GM23338 (cell line): ENCODE measurements at regions not wholly inside any gene's neighbourhood (a gene's known extent, or its start where the extent isn't known, plus 50 kb on each side); places are given as distances from the start of the nearest gene placed in this dataset.

Experiments
- ATAC-seq: fragments of 200-7000 bp; cut with Tn5 transposase; 3 replicates; pipeline ENCODE4 v1.9.1; 2020
- DNase-seq: peaks from one replicate; pipeline ENCODE4 v3.0.0-alpha.2; 2015; ENCODE audit warnings: low spot score
- H2AFZ ChIP-seq: fragments of 200-600 bp; sonication (generic); 2 replicates; pipeline ENCODE4 v1.8.0; 2016; ENCODE audit warnings: antibody characterized with exemption, mild to moderate bottlenecking, moderate library complexity
- H3F3A ChIP-seq: fragments of 200-600 bp; sonication (generic); replicated peaks from 2 replicates; pipeline ENCODE4 v1.8.0; 2017; ENCODE audit warnings: antibody characterized with exemption, mixed run types, low read depth
- H3K27ac ChIP-seq: fragments of 200-600 bp; sonication (generic); 2 replicates; pipeline ENCODE4 v1.6.1; 2016; ENCODE audit warnings: low read depth
- H3K27me3 ChIP-seq: fragments of 200-600 bp; sonication (generic); 2 replicates; pipeline ENCODE4 v1.8.0; 2016; ENCODE audit warnings: mild to moderate bottlenecking, mixed run types, moderate library complexity; ENCODE audit not compliant: insufficient read depth
- H3K36me3 ChIP-seq: fragments of 200-600 bp; sonication (generic); 2 replicates; pipeline ENCODE4 v1.8.0; 2016; ENCODE audit warnings: mild to moderate bottlenecking; ENCODE audit not compliant: insufficient read depth
- H3K4me1 ChIP-seq: fragments of 200-600 bp; sonication (generic); 2 replicates; pipeline ENCODE4 v1.8.0; 2016; ENCODE audit warnings: mild to moderate bottlenecking, moderate library complexity; ENCODE audit not compliant: insufficient read depth
- H3K4me2 ChIP-seq: fragments of 200-600 bp; sonication (generic); 2 replicates; pipeline ENCODE4 v1.7.1; 2017; ENCODE audit warnings: mixed run types
- H3K4me3 ChIP-seq: fragments of 200-600 bp; sonication (generic); 2 replicates; pipeline ENCODE4 v1.6.1; 2016; ENCODE audit warnings: mixed run types
- H3K79me2 ChIP-seq: fragments of 200-600 bp; sonication (generic); replicated peaks from 2 replicates; pipeline ENCODE4 v1.8.0; 2017; ENCODE audit warnings: mild to moderate bottlenecking; ENCODE audit not compliant: insufficient read depth
- H3K9me2 ChIP-seq: fragments of 200-600 bp; sonication (generic); 2 replicates; pipeline ENCODE4 v1.8.0; 2017; ENCODE audit not compliant: insufficient read depth
- H4K20me1 ChIP-seq: fragments of 200-600 bp; sonication (generic); replicated peaks from 2 replicates; pipeline ENCODE4 v1.8.0; 2017; ENCODE audit warnings: mild to moderate bottlenecking; ENCODE audit not compliant: insufficient read depth
- H3K27ac Mint-ChIP-seq: 2 replicates; pipeline ENCODE4 v1.8.0; 2020; ENCODE audit warnings: inconsistent platforms, mild to moderate bottlenecking, moderate library complexity, mixed read lengths
- H3K27me3 Mint-ChIP-seq: 3 replicates; pipeline ENCODE4 v1.8.0; 2022; ENCODE audit warnings: low read depth, mild to moderate bottlenecking, moderate library complexity, mixed read lengths, inconsistent platforms; ENCODE audit not compliant: insufficient read depth, poor library complexity
- H3K36me3 Mint-ChIP-seq: 3 replicates; pipeline ENCODE4 v1.8.0; 2021; ENCODE audit warnings: low read depth, mild to moderate bottlenecking, inconsistent platforms, moderate library complexity, mixed read lengths
- H3K4me1 Mint-ChIP-seq: 3 replicates; pipeline ENCODE4 v1.8.0; 2020; ENCODE audit warnings: mild to moderate bottlenecking, inconsistent platforms, mixed read lengths
- H3K4me3 Mint-ChIP-seq: 3 replicates; pipeline ENCODE4 v1.8.0; 2021; ENCODE audit warnings: moderate library complexity, mild to moderate bottlenecking, inconsistent platforms, mixed read lengths
- H3K9me3 Mint-ChIP-seq: 3 replicates; pipeline ENCODE4 v1.8.0; 2020; ENCODE audit warnings: moderate library complexity, mild to moderate bottlenecking, inconsistent platforms, mixed read lengths
- CREB1 ChIP-seq: fragments of 250-450 bp; sonication (Bioruptor Pico); IDR thresholded peaks from 2 replicates; pipeline ENCODE4 v1.5.0; 2020; ENCODE audit warnings: low read depth, mild to moderate bottlenecking, moderate library complexity
- CTCF ChIP-seq, 2 experiments: fragments of 200-600 bp in 1 of 2; sonication (generic) in 1 of 2; conservative IDR thresholded peaks; 2 replicates each; pipeline versions ENCODE4 v1.5.1 to v1.6.1; 2016 to 2017; ENCODE audit warnings: antibody characterized with exemption in 2 of 2, low read depth in 2 of 2, mild to moderate bottlenecking in 2 of 2, moderate library complexity in 1 of 2
- EZH2 ChIP-seq: fragments of 200-600 bp; sonication (generic); IDR thresholded peaks from one replicate; pipeline ENCODE4 v1.8.0; 2017; ENCODE audit warnings: antibody characterized with exemption, mild to moderate bottlenecking, low read depth; ENCODE audit not compliant: unreplicated experiment
- EZH2phosphoT487 ChIP-seq: fragments of 200-600 bp; sonication (generic); IDR thresholded peaks from one replicate; pipeline ENCODE4 v1.8.1; 2018; ENCODE audit warnings: antibody characterized with exemption; ENCODE audit not compliant: unreplicated experiment
- JUNB ChIP-seq: IDR thresholded peaks from one replicate; pipeline ENCODE4 v1.6.1; 2016; ENCODE audit warnings: antibody characterized with exemption; ENCODE audit not compliant: unreplicated experiment
- NANOG ChIP-seq: IDR thresholded peaks from 2 replicates; pipeline ENCODE4 v1.6.1; 2016; ENCODE audit warnings: antibody characterized with exemption, borderline replicate concordance
- POLR2AphosphoS5 ChIP-seq: IDR thresholded peaks from 2 replicates; pipeline ENCODE4 v1.6.1; 2016; ENCODE audit warnings: antibody characterized with exemption, low read depth
- STAT1 ChIP-seq: IDR thresholded peaks from one replicate; pipeline ENCODE4 v1.6.1; 2016; ENCODE audit warnings: antibody characterized with exemption; ENCODE audit not compliant: unreplicated experiment
- ZNF114 ChIP-seq: fragments of 250-450 bp; sonication (Bioruptor Pico); IDR thresholded peaks from 2 replicates; pipeline ENCODE4 v1.5.0; 2020; ENCODE audit warnings: mild to moderate bottlenecking, moderate library complexity
- ZNF331 ChIP-seq: fragments of 250-450 bp; sonication (Bioruptor Pico); IDR thresholded peaks from 2 replicates; pipeline ENCODE4 v1.5.0; 2020; ENCODE audit warnings: low read depth, mild to moderate bottlenecking, moderate library complexity
- ZNF462 ChIP-seq: fragments of 250-450 bp; sonication (Bioruptor Pico); IDR thresholded peaks from 2 replicates; pipeline ENCODE4 v1.5.0; 2020; ENCODE audit warnings: mild to moderate bottlenecking, moderate library complexity
- TF ChIP-seq, protein P1 (sequence below): IDR thresholded peaks from one replicate; pipeline ENCODE4 v1.6.1; 2018; ENCODE audit warnings: antibody characterized with exemption; ENCODE audit not compliant: unreplicated experiment
- TF ChIP-seq, protein P2 (sequence below): IDR thresholded peaks from 2 replicates; pipeline ENCODE4 v1.6.1; 2016; ENCODE audit warnings: antibody characterized with exemption

- H3K79me2 ChIP-seq, result no peaks in the 10 kb centered on the region
- no peak overlapping the region for H3K27ac ChIP-seq
- no peaks in the 10 kb centered on the region for H3K4me1 ChIP-seq
- H4K20me1 ChIP-seq, result no peaks in the 10 kb centered on the region
- no peak for TF ChIP-seq EZH2phosphoT487
- TF ChIP-seq, protein P1, sequence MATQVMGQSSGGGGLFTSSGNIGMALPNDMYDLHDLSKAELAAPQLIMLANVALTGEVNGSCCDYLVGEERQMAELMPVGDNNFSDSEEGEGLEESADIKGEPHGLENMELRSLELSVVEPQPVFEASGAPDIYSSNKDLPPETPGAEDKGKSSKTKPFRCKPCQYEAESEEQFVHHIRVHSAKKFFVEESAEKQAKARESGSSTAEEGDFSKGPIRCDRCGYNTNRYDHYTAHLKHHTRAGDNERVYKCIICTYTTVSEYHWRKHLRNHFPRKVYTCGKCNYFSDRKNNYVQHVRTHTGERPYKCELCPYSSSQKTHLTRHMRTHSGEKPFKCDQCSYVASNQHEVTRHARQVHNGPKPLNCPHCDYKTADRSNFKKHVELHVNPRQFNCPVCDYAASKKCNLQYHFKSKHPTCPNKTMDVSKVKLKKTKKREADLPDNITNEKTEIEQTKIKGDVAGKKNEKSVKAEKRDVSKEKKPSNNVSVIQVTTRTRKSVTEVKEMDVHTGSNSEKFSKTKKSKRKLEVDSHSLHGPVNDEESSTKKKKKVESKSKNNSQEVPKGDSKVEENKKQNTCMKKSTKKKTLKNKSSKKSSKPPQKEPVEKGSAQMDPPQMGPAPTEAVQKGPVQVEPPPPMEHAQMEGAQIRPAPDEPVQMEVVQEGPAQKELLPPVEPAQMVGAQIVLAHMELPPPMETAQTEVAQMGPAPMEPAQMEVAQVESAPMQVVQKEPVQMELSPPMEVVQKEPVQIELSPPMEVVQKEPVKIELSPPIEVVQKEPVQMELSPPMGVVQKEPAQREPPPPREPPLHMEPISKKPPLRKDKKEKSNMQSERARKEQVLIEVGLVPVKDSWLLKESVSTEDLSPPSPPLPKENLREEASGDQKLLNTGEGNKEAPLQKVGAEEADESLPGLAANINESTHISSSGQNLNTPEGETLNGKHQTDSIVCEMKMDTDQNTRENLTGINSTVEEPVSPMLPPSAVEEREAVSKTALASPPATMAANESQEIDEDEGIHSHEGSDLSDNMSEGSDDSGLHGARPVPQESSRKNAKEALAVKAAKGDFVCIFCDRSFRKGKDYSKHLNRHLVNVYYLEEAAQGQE, result no peak
- TF ChIP-seq NANOG, result no peak
- TF ChIP-seq EZH2, result no peak
- TF ChIP-seq JUNB, result no peak
- TF ChIP-seq ZNF331, result no peak
- no peak for TF ChIP-seq ZNF462 (CRISPR knock-in tag)
- no peak for TF ChIP-seq STAT1
- no peak for TF ChIP-seq CREB1 (CRISPR knock-in tag)
- TF ChIP-seq, protein P2, sequence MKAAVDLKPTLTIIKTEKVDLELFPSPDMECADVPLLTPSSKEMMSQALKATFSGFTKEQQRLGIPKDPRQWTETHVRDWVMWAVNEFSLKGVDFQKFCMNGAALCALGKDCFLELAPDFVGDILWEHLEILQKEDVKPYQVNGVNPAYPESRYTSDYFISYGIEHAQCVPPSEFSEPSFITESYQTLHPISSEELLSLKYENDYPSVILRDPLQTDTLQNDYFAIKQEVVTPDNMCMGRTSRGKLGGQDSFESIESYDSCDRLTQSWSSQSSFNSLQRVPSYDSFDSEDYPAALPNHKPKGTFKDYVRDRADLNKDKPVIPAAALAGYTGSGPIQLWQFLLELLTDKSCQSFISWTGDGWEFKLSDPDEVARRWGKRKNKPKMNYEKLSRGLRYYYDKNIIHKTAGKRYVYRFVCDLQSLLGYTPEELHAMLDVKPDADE, result no peak
- no peak for TF ChIP-seq ZNF114 (CRISPR knock-in tag)
- TF ChIP-seq POLR2AphosphoS5, result no peak
- no peak for TF ChIP-seq CTCF (conservative IDR thresholded peaks at IDR 0.05; ENCODE audit: low read depth in 2 of 2)
- no peak overlapping the region for H3K4me2 ChIP-seq
- H3K4me3 Mint-ChIP-seq, result no peak overlapping the region
- H3K4me3 ChIP-seq, result no peak overlapping the region
- H3K4me1 Mint-ChIP-seq, result no peaks in the 10 kb centered on the region
- no peak overlapping the region for H2AFZ ChIP-seq
- no peaks in the 10 kb centered on the region for H3K27me3 ChIP-seq
- H3K27ac Mint-ChIP-seq, result no peak overlapping the region
- H3K9me2 ChIP-seq, result peaks cover 6% of the 10 kb centered on the region; the same call in 1 of the 2 replicates
- peaks cover 13% of the 10 kb centered on the region for H3K9me3 Mint-ChIP-seq
- peaks cover 8% of the 10 kb centered on the region; the same call in 2 of the 3 replicates for H3K36me3 Mint-ChIP-seq
- DNase-seq (no peak), ATAC-seq (no peak)
- no peaks in the 10 kb centered on the region for H3F3A ChIP-seq
- H3K36me3 ChIP-seq, result no peaks in the 10 kb centered on the region; the same call in 1 of the 2 replicates
- no peaks in the 10 kb centered on the region for H3K27me3 Mint-ChIP-seq
Observed at GRCh38 chr3:76550522-76551201, 489.2 kb upstream of the ROBO2 start.
